SK-N-SH (cell line): ENCODE measurements at regions not wholly inside any gene's neighbourhood (a gene's known extent, or its start where the extent isn't known, plus 50 kb on each side); places are given as distances from the start of the nearest gene placed in this dataset.

Source experiments
- CTCF ChIA-PET: fragments of 300-600, 350-600 bp; formaldehyde crosslinking; extraction: SDS; loops from one replicate; lab custom pipeline; 2021; lab: Yijun Ruan, JAX
- POLR2A ChIA-PET: fragments of 350-600 bp; sonication (Branson Sonifier 250); formaldehyde crosslinking; extraction: SDS; loops from one replicate; lab custom pipeline; 2020; ENCODE audit warnings: antibody characterized with exemption, inconsistent platforms; lab: Yijun Ruan, JAX
- DNase-seq: peaks from one replicate; pipeline ENCODE4 v3.0.0; 2012
- H2AFZ ChIP-seq: fragments of 200-600 bp; sonication (generic); 2 replicates; pipeline ENCODE4 v1.8.1; 2016; ENCODE audit warnings: antibody characterized with exemption, mild to moderate bottlenecking, low read depth
- H3F3A ChIP-seq: fragments of 200-600 bp; sonication (generic); replicated peaks from 2 replicates; pipeline ENCODE3; 2016; ENCODE audit warnings: antibody characterized with exemption, mild to moderate bottlenecking; ENCODE audit not compliant: insufficient read depth
- H3K27ac ChIP-seq, 2 experiments: fragments of 200-500 bp in 1 of 2; fragments of 200-600 bp in 1 of 2; sonication (Bioruptor generic) in 1 of 2; sonication (generic), shearing (Covaris generic) in 1 of 2; 2 replicates each; pipeline versions ENCODE4 v1.5.1 to v1.6.1; 2014 to 2016; ENCODE audit warnings: low read depth in 2 of 2, inconsistent platforms in 1 of 2, low read length in 1 of 2, mild to moderate bottlenecking in 1 of 2, mixed read lengths in 1 of 2
- H3K27me3 ChIP-seq: fragments of 200-600 bp; sonication (generic), shearing (Covaris generic); 2 replicates; pipeline ENCODE4 v1.6.1; 2016; ENCODE audit warnings: mixed run types; ENCODE audit not compliant: insufficient read depth
- H3K36me3 ChIP-seq, 2 experiments: fragments of 200-500 bp in 1 of 2; fragments of 200-600 bp in 1 of 2; sonication (Bioruptor generic) in 1 of 2; sonication (generic) in 1 of 2; replicated peaks in 1 of 2; 2 replicates each; pipeline versions ENCODE3 to v1.5.1; 2014 to 2016; ENCODE audit warnings: low read length in 1 of 2, mild to moderate bottlenecking in 1 of 2; ENCODE audit not compliant: insufficient read depth in 2 of 2, control insufficient read depth in 1 of 2
- H3K4me1 ChIP-seq, 2 experiments: fragments of 200-500 bp in 1 of 2; fragments of 200-600 bp in 1 of 2; sonication (Bioruptor generic) in 1 of 2; sonication (generic), shearing (Covaris generic) in 1 of 2; 2 replicates each; pipeline versions ENCODE4 v1.5.1 to v1.6.1; 2014 to 2016; ENCODE audit warnings: low read depth in 1 of 2, low read length in 1 of 2, mixed run types in 1 of 2; ENCODE audit not compliant: insufficient read depth in 2 of 2, control insufficient read depth in 1 of 2
- H3K4me2 ChIP-seq: fragments of 200-600 bp; sonication (generic), shearing (Covaris generic); 2 replicates; pipeline ENCODE4 v1.6.1; 2017; ENCODE audit warnings: mixed run types
- H3K4me3 ChIP-seq, 2 experiments: fragments of 200-500 bp in 1 of 2; fragments of 200-600 bp in 1 of 2; sonication (Bioruptor generic) in 1 of 2; sonication (generic), shearing (Covaris generic) in 1 of 2; 2 replicates each; pipeline versions ENCODE4 v1.5.1 to v1.8.1; 2014 to 2016; ENCODE audit warnings: low read depth in 2 of 2, inconsistent platforms in 1 of 2, low read length in 1 of 2, mild to moderate bottlenecking in 1 of 2, mixed read lengths in 1 of 2, moderate library complexity in 1 of 2
- H3K79me2 ChIP-seq: fragments of 200-600 bp; sonication (generic); 2 replicates; pipeline ENCODE4 v1.8.1; 2017; ENCODE audit warnings: mild to moderate bottlenecking; ENCODE audit not compliant: insufficient read depth
- H3K9ac ChIP-seq: fragments of 200-600 bp; sonication (generic); 2 replicates; pipeline ENCODE4 v1.6.1; 2017; ENCODE audit warnings: mixed run types
- H3K9me2 ChIP-seq: fragments of 200-600 bp; sonication (generic); 2 replicates; pipeline ENCODE4 v1.6.1; 2017; ENCODE audit warnings: mixed run types
- H3K9me3 ChIP-seq: fragments of 200-600 bp; sonication (generic); 2 replicates; pipeline ENCODE4 v1.6.1; 2017; ENCODE audit warnings: mixed run types, mild to moderate bottlenecking, moderate library complexity
- H4K20me1 ChIP-seq: fragments of 200-600 bp; sonication (generic); 2 replicates; pipeline ENCODE4 v1.6.1; 2017; ENCODE audit warnings: mild to moderate bottlenecking, mixed run types; ENCODE audit not compliant: insufficient read depth
- CTCF ChIP-seq: fragments of 200-600 bp; sonication (generic); IDR thresholded peaks from 2 replicates; pipeline ENCODE4 v1.6.1; 2017; ENCODE audit warnings: antibody characterized with exemption, mild to moderate bottlenecking, moderate library complexity
- ELF1 ChIP-seq: IDR thresholded peaks from 2 replicates; pipeline ENCODE4 v1.4.0; 2012
- EP300 ChIP-seq, 2 experiments: IDR thresholded peaks; 2 replicates each; pipeline versions ENCODE4 v1.4.0 to v1.6.1; 2012; ENCODE audit warnings: borderline replicate concordance in 1 of 2, low read depth in 1 of 2, low read length in 1 of 2
- FOXJ3 ChIP-seq: sonication (generic); formaldehyde crosslinking; IDR thresholded peaks from 2 replicates; pipeline ENCODE4 v1.5.1; 2020; ENCODE audit warnings: mild to moderate bottlenecking, missing genetic modification reagents
- FOXM1 ChIP-seq: IDR thresholded peaks from 2 replicates; pipeline ENCODE4 v1.4.0; 2012; ENCODE audit warnings: low read depth, mild to moderate bottlenecking
- GABPA ChIP-seq: IDR thresholded peaks from 2 replicates; pipeline ENCODE4 v1.4.0; 2012; ENCODE audit warnings: low read depth, mild to moderate bottlenecking
- GATA2 ChIP-seq: sonication (generic); formaldehyde crosslinking; IDR thresholded peaks from 2 replicates; pipeline ENCODE4 v1.5.0; 2020; ENCODE audit warnings: mild to moderate bottlenecking, missing genetic modification reagents
- IRF3 ChIP-seq: fragments of 150-350 bp; IDR thresholded peaks from 2 replicates; pipeline ENCODE4 v1.6.1; 2016; ENCODE audit warnings: mild to moderate bottlenecking, low read depth, low read length
- MAX ChIP-seq: IDR thresholded peaks from 2 replicates; pipeline ENCODE4 v1.4.0; 2012; ENCODE audit warnings: low read depth
- MEF2A ChIP-seq: IDR thresholded peaks from 2 replicates; pipeline ENCODE4 v1.4.0; 2012; ENCODE audit warnings: low read depth, borderline replicate concordance
- MXI1 ChIP-seq: IDR thresholded peaks from 2 replicates; pipeline ENCODE4 v1.6.1; 2012; ENCODE audit warnings: mild to moderate bottlenecking, low read depth, low read length, improper control_type of control experiment
- NFIC ChIP-seq: IDR thresholded peaks from 2 replicates; pipeline ENCODE4 v1.4.0; 2012; ENCODE audit warnings: borderline replicate concordance
- PBX3 ChIP-seq: IDR thresholded peaks from 2 replicates; pipeline ENCODE4; 2012
- POLR2AphosphoS5 ChIP-seq: IDR thresholded peaks from 2 replicates; pipeline ENCODE4 v1.6.1; 2012; ENCODE audit warnings: low read depth, low read length
- RAD21 ChIP-seq: IDR thresholded peaks from 2 replicates; pipeline ENCODE4 v1.6.1; 2012; ENCODE audit warnings: mild to moderate bottlenecking, low read length
- RCOR1 ChIP-seq: fragments of 150-350 bp; IDR thresholded peaks from 2 replicates; pipeline ENCODE4 v1.6.1; 2017; ENCODE audit warnings: antibody characterized with exemption, low read length
- RFX5 ChIP-seq: IDR thresholded peaks from 2 replicates; pipeline ENCODE4 v1.6.1; 2012; ENCODE audit warnings: mild to moderate bottlenecking, improper control_type of control experiment, low read length
- RXRA ChIP-seq: IDR thresholded peaks from 2 replicates; pipeline ENCODE4 v1.4.0; 2012; ENCODE audit warnings: low read depth, mild to moderate bottlenecking, borderline replicate concordance
- SMC3 ChIP-seq: IDR thresholded peaks from 2 replicates; pipeline ENCODE4 v1.6.1; 2012; ENCODE audit warnings: low read depth, low read length, improper control_type of control experiment
- TCF12 ChIP-seq: IDR thresholded peaks from 2 replicates; pipeline ENCODE4 v1.4.0; 2012
- TEAD4 ChIP-seq: IDR thresholded peaks from 2 replicates; pipeline ENCODE4 v1.4.0; 2012; ENCODE audit warnings: mild to moderate bottlenecking, borderline replicate concordance; ENCODE audit not compliant: insufficient read depth
- YY1 ChIP-seq: IDR thresholded peaks from 2 replicates; pipeline ENCODE4 v1.4.0; 2012; ENCODE audit warnings: low read depth, mild to moderate bottlenecking
- WGBS: methylation state at CpG from one replicate; pipeline ENCODE4 v1.1.6; 2017; ENCODE audit warnings: low lambda C conversion rate; 5-methylcytosine and 5-hydroxymethylcytosine counted together
- TF ChIP-seq, protein P1 (sequence below): IDR thresholded peaks from 2 replicates; pipeline ENCODE4 v1.6.1; 2012; ENCODE audit warnings: mild to moderate bottlenecking, low read depth, low read length, moderate library complexity

DNA sequence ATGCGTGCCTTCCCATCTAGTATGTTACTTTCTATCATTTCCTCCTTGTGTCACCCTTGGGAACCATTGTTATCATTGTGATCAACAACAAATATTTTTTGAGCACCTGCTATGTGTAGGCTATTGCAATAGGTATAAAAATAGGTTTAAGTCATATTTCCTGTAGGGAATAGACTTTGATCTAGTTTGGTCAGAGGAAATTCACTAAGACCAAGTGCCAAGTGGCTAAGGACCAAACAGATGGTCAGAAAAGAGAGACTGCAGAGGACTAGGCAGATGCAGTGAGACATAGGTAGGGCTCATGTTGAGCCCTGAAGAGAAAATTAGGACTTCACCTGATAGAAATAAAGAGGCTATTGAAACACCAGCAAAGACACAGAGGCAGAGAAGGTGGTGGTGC lies 430.0 kb upstream of the ADAMTSL1 start:
- ChIA-PET CTCF (no interaction called here), POLR2A (no interaction called here)
- Histone ChIP-seq H3K9me2 (peaks cover 4% of the 10 kb centered on the region; the same call in 1 of the 2 replicates), H3K9ac (no peak overlapping the region), H3K9me3 (no peaks in the 10 kb centered on the region), H3K4me3 (no peak overlapping the region), H3K4me1 (no peaks in the 10 kb centered on the region), H4K20me1 (no peaks in the 10 kb centered on the region), H3F3A (no peaks in the 10 kb centered on the region), H3K79me2 (no peaks in the 10 kb centered on the region), H2AFZ (no peak overlapping the region), H3K36me3 (no peaks in the 10 kb centered on the region), H3K27ac (no peak overlapping the region), H3K27me3 (no peaks in the 10 kb centered on the region), H3K4me2 (no peak overlapping the region)
- no peak for DNase-seq
- TF ChIP-seq PBX3 (no peak), GATA2 (CRISPR knock-in tag) (no peak), MAX (no peak), ELF1 (no peak)
- WGBS, result 25% methylated on average over 1 of the region's 1 CpG

DNA sequence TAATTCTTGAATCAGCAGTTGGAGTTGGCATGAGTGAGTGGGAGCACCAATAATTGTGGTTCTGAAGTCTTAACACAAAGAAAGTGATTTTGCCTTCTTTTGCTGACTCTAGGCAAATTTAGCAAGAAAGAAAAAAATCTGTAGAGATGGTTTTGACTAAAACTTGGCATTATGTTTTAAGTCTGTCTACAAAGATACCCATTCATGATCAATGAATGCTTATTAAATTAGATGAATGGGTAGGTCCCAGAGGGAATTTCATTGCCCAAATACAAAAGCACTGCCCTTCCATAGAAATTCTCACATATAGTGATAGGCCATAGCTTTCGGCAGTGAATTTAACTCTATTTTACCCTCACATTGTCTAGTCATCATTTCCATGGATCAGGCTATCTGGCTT lies 428.6 kb upstream of the ADAMTSL1 start:
- Histone ChIP-seq H3F3A (no peaks in the 10 kb centered on the region), H3K4me3 (no peak overlapping the region), H3K9me2 (peaks cover 4% of the 10 kb centered on the region; the same call in 1 of the 2 replicates), H2AFZ (no peak overlapping the region), H3K36me3 (no peaks in the 10 kb centered on the region), H3K4me1 (no peaks in the 10 kb centered on the region), H3K79me2 (no peaks in the 10 kb centered on the region), H4K20me1 (no peaks in the 10 kb centered on the region), H3K27ac (no peak overlapping the region), H3K9me3 (no peaks in the 10 kb centered on the region), H3K27me3 (no peaks in the 10 kb centered on the region; the same call in 1 of the 2 replicates), H3K9ac (no peak overlapping the region), H3K4me2 (no peak overlapping the region)
- TF ChIP-seq RCOR1 (no peak), POLR2AphosphoS5 (no peak), IRF3 (no peak), EP300 (IDR thresholded peaks at IDR 0.05; ENCODE audit: borderline replicate concordance in 1 of 2, low read depth in 1 of 2, low read length in 1 of 2) (no peak), FOXJ3 (CRISPR knock-in tag) (no peak), TEAD4 (no peak), YY1 (no peak), FOXM1 (no peak), GABPA (no peak), ELF1 (no peak), TCF12 (no peak), NFIC (no peak), RXRA (no peak), RAD21 (no peak), MXI1 (no peak), MEF2A (no peak), SMC3 (no peak), CTCF (no peak), RFX5 (no peak)
- TF ChIP-seq, protein P1, sequence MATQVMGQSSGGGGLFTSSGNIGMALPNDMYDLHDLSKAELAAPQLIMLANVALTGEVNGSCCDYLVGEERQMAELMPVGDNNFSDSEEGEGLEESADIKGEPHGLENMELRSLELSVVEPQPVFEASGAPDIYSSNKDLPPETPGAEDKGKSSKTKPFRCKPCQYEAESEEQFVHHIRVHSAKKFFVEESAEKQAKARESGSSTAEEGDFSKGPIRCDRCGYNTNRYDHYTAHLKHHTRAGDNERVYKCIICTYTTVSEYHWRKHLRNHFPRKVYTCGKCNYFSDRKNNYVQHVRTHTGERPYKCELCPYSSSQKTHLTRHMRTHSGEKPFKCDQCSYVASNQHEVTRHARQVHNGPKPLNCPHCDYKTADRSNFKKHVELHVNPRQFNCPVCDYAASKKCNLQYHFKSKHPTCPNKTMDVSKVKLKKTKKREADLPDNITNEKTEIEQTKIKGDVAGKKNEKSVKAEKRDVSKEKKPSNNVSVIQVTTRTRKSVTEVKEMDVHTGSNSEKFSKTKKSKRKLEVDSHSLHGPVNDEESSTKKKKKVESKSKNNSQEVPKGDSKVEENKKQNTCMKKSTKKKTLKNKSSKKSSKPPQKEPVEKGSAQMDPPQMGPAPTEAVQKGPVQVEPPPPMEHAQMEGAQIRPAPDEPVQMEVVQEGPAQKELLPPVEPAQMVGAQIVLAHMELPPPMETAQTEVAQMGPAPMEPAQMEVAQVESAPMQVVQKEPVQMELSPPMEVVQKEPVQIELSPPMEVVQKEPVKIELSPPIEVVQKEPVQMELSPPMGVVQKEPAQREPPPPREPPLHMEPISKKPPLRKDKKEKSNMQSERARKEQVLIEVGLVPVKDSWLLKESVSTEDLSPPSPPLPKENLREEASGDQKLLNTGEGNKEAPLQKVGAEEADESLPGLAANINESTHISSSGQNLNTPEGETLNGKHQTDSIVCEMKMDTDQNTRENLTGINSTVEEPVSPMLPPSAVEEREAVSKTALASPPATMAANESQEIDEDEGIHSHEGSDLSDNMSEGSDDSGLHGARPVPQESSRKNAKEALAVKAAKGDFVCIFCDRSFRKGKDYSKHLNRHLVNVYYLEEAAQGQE, result no peak
- DNase-seq, result no peak
- WGBS, result 0% methylated on average over 1 of the region's 1 CpG
- ChIA-PET CTCF (no interaction called here), POLR2A (no interaction called here)
